OCI-LY7 (cell line): ENCODE measurements at regions not wholly inside any gene's neighbourhood (a gene's known extent, or its start where the extent isn't known, plus 50 kb on each side); places are given as distances from the start of the nearest gene placed in this dataset.

ENCODE experiments used
- BruUV-seq: library from RNA; stranded (reverse); fragments of 400-500 nt; replicated peaks from 2 replicates; lab custom pipeline; 2021; lab: Mats Ljungman, UMichigan
- CTCF ChIA-PET: fragments of 300-600 bp; sonication (Branson Sonifier 250); formaldehyde crosslinking; loops from one replicate; lab custom pipeline; 2022; ENCODE audit warnings: antibody characterized with exemption; ENCODE audit not compliant: unreplicated experiment; lab: Charles Lee
- POLR2A ChIA-PET: fragments of 300-600 bp; sonication (Branson Sonifier 250); formaldehyde crosslinking; loops from one replicate; lab custom pipeline; 2022; ENCODE audit warnings: antibody characterized with exemption; lab: Charles Lee
- DNase-seq: peaks from one replicate; pipeline ENCODE4 v3.0.0-alpha.2; 2015; ENCODE audit warnings: low spot score
- H2AFZ ChIP-seq: fragments of 200-600 bp; sonication (generic), shearing (Covaris generic); 2 replicates; pipeline ENCODE4 v1.6.1; 2014; ENCODE audit warnings: mild to moderate bottlenecking, antibody characterized with exemption, low read length, moderate library complexity
- H3K27ac ChIP-seq: fragments of 200-600 bp; sonication (generic); 2 replicates; pipeline ENCODE4 v1.5.1; 2014; ENCODE audit warnings: mixed run types, low read depth, mild to moderate bottlenecking, moderate library complexity, low read length, inconsistent platforms; ENCODE audit not compliant: poor library complexity, severe bottlenecking
- H3K36me3 ChIP-seq: fragments of 200-600 bp; sonication (generic); 2 replicates; pipeline ENCODE4 v1.6.1; 2014; ENCODE audit warnings: mild to moderate bottlenecking, antibody characterized with exemption, low read length, moderate library complexity, mixed read lengths; ENCODE audit not compliant: insufficient read depth
- H3K4me1 ChIP-seq: fragments of 200-600 bp; sonication (generic); 2 replicates; pipeline ENCODE4 v1.5.1; 2014; ENCODE audit warnings: mild to moderate bottlenecking, low read length; ENCODE audit not compliant: insufficient read depth, poor library complexity, severe bottlenecking
- H3K4me2 ChIP-seq: fragments of 200-600 bp; sonication (generic); 2 replicates; pipeline ENCODE4 v1.6.1; 2014; ENCODE audit warnings: mild to moderate bottlenecking, low read length
- H3K4me3 ChIP-seq: fragments of 200-600 bp; sonication (generic); 2 replicates; pipeline ENCODE4 v1.5.1; 2014; ENCODE audit warnings: mild to moderate bottlenecking, low read depth, low read length; ENCODE audit not compliant: poor library complexity, severe bottlenecking
- H3K79me2 ChIP-seq: fragments of 200-600 bp; sonication (generic); 2 replicates; pipeline ENCODE4 v1.6.1; 2016; ENCODE audit warnings: low read depth, mild to moderate bottlenecking, low read length, moderate library complexity, mixed read lengths; ENCODE audit not compliant: insufficient read depth
- H3K9me2 ChIP-seq: fragments of 200-600 bp; sonication (generic); 2 replicates; pipeline ENCODE4 v1.6.1; 2016; ENCODE audit warnings: mild to moderate bottlenecking, low read length, mixed read lengths; ENCODE audit not compliant: insufficient read depth
- H3K9me3 ChIP-seq: fragments of 200-600 bp; sonication (generic); 2 replicates; pipeline ENCODE4 v1.6.1; 2014; ENCODE audit warnings: mild to moderate bottlenecking, mixed run types, low read length, mixed read lengths
- H4K20me1 ChIP-seq: fragments of 200-600 bp; sonication (generic); 2 replicates; pipeline ENCODE4 v1.6.1; 2014; ENCODE audit warnings: mild to moderate bottlenecking, antibody characterized with exemption, low read length, moderate library complexity, mixed read lengths; ENCODE audit not compliant: insufficient read depth
- CTCF ChIP-seq: fragments of 200-600 bp; sonication (generic); conservative IDR thresholded peaks from 2 replicates; pipeline ENCODE4 v1.5.1; 2014; ENCODE audit warnings: mild to moderate bottlenecking, antibody characterized with exemption, low read length, moderate library complexity, mixed read lengths
- EZH2phosphoT487 ChIP-seq: fragments of 200-600 bp; sonication (generic); IDR thresholded peaks from 2 replicates; pipeline ENCODE4 v1.6.1; 2018; ENCODE audit warnings: low read depth, borderline replicate concordance, mild to moderate bottlenecking, mixed run types, antibody characterized with exemption, low read length, moderate library complexity, mixed read lengths
- intact Hi-C: fragments of 100-400 bp; cut with micrococcal nuclease; formaldehyde crosslinking; loops from one replicate; pipeline ENCODE4 v1.10.0; 2022; ENCODE audit not compliant: unreplicated experiment

GRCh38 chr15:35764661-35765519 is 218.9 kb upstream of the DPH6 start:
- Histone ChIP-seq H4K20me1 (no peaks in the 10 kb centered on the region), H2AFZ (no peak overlapping the region), H3K79me2 (no peaks in the 10 kb centered on the region), H3K4me2 (no peak overlapping the region), H3K27ac (no peak overlapping the region), H3K4me3 (no peak overlapping the region), H3K9me3 (no peaks in the 10 kb centered on the region), H3K36me3 (no peaks in the 10 kb centered on the region), H3K4me1 (no peaks in the 10 kb centered on the region), H3K9me2 (no peaks in the 10 kb centered on the region)
- DNase-seq: no peak
- POLR2A ChIA-PET: no interaction called here
- CTCF ChIA-PET: no interaction called here
- intact Hi-C loops: no loop called here
- BruUV-seq: no TSS peak
- no peak for TF ChIP-seq CTCF
- no peak for TF ChIP-seq EZH2phosphoT487

GRCh38 chr15:35768949-35769348 is 223.0 kb upstream of the DPH6 start:
- Histone ChIP-seq H3K4me3 (no peak overlapping the region), H3K27ac (no peak overlapping the region), H3K36me3 (no peaks in the 10 kb centered on the region), H2AFZ (no peak overlapping the region), H3K9me2 (no peaks in the 10 kb centered on the region), H3K4me1 (no peaks in the 10 kb centered on the region), H3K9me3 (no peaks in the 10 kb centered on the region), H3K4me2 (no peak overlapping the region), H3K79me2 (no peaks in the 10 kb centered on the region), H4K20me1 (no peaks in the 10 kb centered on the region)
- no peak for DNase-seq
- ChIA-PET POLR2A (no interaction called here), CTCF (no interaction called here)
- intact Hi-C loops: no loop called here
- TF ChIP-seq CTCF (no peak), EZH2phosphoT487 (no peak)
- no TSS peak for BruUV-seq

DNA sequence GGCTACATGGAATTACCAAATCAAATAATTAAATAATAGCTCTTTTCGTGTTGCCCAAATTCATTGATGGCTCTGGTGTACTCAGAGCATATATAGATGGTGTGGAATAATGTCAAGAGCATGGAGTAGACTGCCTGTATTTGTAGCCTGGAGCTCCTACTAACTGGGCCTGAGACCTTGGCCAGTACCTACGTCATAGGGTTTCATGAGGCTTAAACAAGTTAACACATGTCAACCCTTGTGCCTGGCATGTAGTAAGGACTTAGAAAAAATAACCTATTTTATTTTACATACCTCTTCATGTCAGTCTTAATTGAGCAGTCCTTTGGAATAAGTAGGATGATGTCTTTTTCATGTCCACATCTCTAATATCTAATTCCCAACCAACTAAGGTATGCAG is 223.7 kb upstream of the DPH6 start:
- Histone ChIP-seq H3K36me3 (no peaks in the 10 kb centered on the region), H3K4me2 (no peak overlapping the region), H3K27ac (no peak overlapping the region), H2AFZ (no peak overlapping the region), H4K20me1 (no peaks in the 10 kb centered on the region), H3K79me2 (no peaks in the 10 kb centered on the region), H3K9me2 (no peaks in the 10 kb centered on the region), H3K9me3 (no peaks in the 10 kb centered on the region), H3K4me1 (no peaks in the 10 kb centered on the region), H3K4me3 (no peak overlapping the region)
- POLR2A ChIA-PET: interaction anchor here (0.9 kb wide), 1 partner anchor 12 kb away, joined by 3 read pairs; no protein-coding TSS in a partner anchor
- TF ChIP-seq CTCF: no peak
- no peak for TF ChIP-seq EZH2phosphoT487
- CTCF ChIA-PET: no interaction called here
- intact Hi-C loops: no loop called here
- no TSS peak for BruUV-seq
- no peak for DNase-seq
